Upper lobe of right lung (tissue), 1 donor: ENCODE measurements at regions not wholly inside any gene's neighbourhood (a gene's known extent, or its start where the extent isn't known, plus 50 kb on each side); places are given as distances from the start of the nearest gene placed in this dataset.

Experiments
- ATAC-seq: fragments of 200-7000 bp; cut with Tn5 transposase; one replicate; pipeline ENCODE4 v1.9.1; 2020; ENCODE audit warnings: mild to moderate bottlenecking, moderate library complexity
- DNase-seq: peaks from one replicate; pipeline ENCODE4 v3.0.0-alpha.2; 2020
- H3K27ac ChIP-seq: fragments of 200-600 bp; one replicate; pipeline ENCODE4 v1.8.0; 2022
- H3K27me3 ChIP-seq: fragments of 200-600 bp; one replicate; pipeline ENCODE4 v1.8.0; 2022; ENCODE audit warnings: mild to moderate bottlenecking
- H3K36me3 ChIP-seq: fragments of 200-600 bp; one replicate; pipeline ENCODE4 v1.8.0; 2022
- H3K4me1 ChIP-seq: fragments of 200-600 bp; one replicate; pipeline ENCODE4 v1.8.0; 2022
- H3K4me3 ChIP-seq: fragments of 200-600 bp; one replicate; pipeline ENCODE4 v1.8.0; 2022; ENCODE audit warnings: mild to moderate bottlenecking
- H3K9me3 ChIP-seq: fragments of 200-600 bp; one replicate; pipeline ENCODE4 v1.8.0; 2022
- CTCF ChIP-seq: fragments of 200-600 bp; IDR thresholded peaks from one replicate; pipeline ENCODE4 v1.8.0; 2022; ENCODE audit warnings: antibody characterized with exemption
- intact Hi-C: fragments of 100-400 bp; cut with DNase I; formaldehyde crosslinking; loops from one replicate; pipeline ENCODE4 v1.11.0; 2022
- donor health status: DM: no; HTN: yes; CAD: no; lungs with severe emphysema.

DNA sequence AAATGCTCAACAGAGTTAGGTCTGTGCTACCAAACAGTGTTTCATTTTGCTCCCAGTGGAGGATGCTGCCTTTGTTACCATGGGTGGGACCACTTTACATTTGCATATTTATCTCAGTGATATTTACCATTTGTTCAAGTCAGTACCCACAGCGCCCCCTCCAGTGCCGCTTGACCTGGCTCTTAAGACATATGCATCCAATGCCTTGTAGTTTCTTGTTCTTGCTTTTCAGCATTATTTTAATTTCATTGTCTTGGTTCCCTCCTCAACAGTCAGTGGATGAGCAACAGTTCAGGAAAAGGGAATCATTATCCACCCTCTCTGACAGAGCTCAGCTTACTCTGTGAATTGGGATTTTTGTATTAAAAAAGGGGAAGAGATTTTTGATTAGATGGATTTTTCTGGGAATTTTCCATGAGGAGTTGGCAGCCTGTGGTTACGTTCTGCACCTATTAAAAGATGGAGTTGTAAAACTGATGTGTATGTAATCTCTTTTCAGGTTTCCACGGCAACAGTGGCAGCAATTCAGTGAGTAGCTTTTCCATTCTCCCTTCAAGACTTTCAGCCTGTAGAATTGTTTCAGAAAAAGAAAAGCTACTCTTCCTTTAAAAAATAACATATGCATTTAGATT is 240.5 kb upstream of the DAAM1 start:
- no peaks in the 10 kb centered on the region for H3K9me3 ChIP-seq
- no peak overlapping the region for H3K4me3 ChIP-seq
- H3K36me3 ChIP-seq, result no peaks in the 10 kb centered on the region
- no peaks in the 10 kb centered on the region for H3K27me3 ChIP-seq
- intact Hi-C loops, result no loop called here
- TF ChIP-seq CTCF, result no peak
- no peak overlapping the region for H3K27ac ChIP-seq
- H3K4me1 ChIP-seq, result no peaks in the 10 kb centered on the region
- ATAC-seq (no peak), DNase-seq (no peak)

DNA sequence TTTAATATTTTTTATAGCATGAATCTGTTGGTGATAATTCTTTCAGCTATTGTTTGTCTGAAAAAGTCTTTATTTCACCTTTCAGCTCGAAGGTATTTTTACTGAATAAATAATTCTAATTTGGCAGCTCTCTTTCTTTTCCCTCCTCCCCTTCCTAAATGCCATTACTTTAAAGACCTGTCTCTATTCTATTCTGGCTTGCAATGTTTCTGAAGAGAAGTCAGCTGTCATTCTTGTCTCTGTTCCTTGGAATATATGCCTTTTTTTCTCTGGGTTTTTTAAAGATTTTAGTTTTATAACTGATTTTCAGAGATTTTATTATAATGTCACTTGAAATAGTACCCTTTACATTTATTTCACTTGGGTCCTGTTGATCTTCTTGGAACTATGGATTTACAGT is 237.9 kb upstream of the DAAM1 start:
- no peak for TF ChIP-seq CTCF
- intact Hi-C loops, result no loop called here
- no peaks in the 10 kb centered on the region for H3K4me1 ChIP-seq
- DNase-seq, result no peak
- no peak overlapping the region for H3K27ac ChIP-seq
- no peak for ATAC-seq
- H3K9me3 ChIP-seq, result no peaks in the 10 kb centered on the region
- H3K27me3 ChIP-seq, result no peaks in the 10 kb centered on the region
- no peaks in the 10 kb centered on the region for H3K36me3 ChIP-seq
- H3K4me3 ChIP-seq, result no peak overlapping the region

DNA sequence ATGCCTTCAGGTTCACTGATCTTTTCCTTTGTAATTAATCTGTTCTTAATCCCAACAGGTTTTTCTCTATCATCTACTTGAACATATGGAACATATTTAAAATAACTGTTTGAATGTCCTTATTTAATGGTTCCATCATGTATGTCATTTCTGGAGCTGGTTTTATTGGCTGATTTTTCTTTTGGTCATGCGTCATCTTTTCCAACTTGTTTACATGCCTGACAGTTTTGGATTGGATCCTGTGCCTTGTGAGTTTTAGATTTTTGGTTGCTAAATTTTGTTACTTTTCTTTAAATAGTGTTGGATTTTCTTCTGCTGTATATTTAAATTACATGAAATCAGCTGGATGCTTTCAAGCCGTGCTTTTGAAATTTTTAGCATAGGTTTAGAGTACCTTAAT is 237.3 kb upstream of the DAAM1 start:
- Histone ChIP-seq H3K27me3 (no peaks in the 10 kb centered on the region), H3K27ac (no peak overlapping the region), H3K9me3 (no peaks in the 10 kb centered on the region), H3K4me1 (no peaks in the 10 kb centered on the region), H3K36me3 (no peaks in the 10 kb centered on the region), H3K4me3 (no peak overlapping the region)
- intact Hi-C loops, result no loop called here
- DNase-seq (no peak), ATAC-seq (no peak)
- TF ChIP-seq CTCF, result no peak

- no peak for TF ChIP-seq CTCF
- Histone ChIP-seq H3K27ac (no peak overlapping the region), H3K9me3 (no peaks in the 10 kb centered on the region), H3K36me3 (no peaks in the 10 kb centered on the region), H3K4me3 (no peak overlapping the region), H3K4me1 (no peaks in the 10 kb centered on the region), H3K27me3 (no peaks in the 10 kb centered on the region)
- DNase-seq, result no peak
- intact Hi-C loops, result no loop called here
- no peak for ATAC-seq
These were observed 234.4 kb upstream of the DAAM1 start for GRCh38 chr14:58954052-58954451.

GRCh38 chr14:58954901-58955861 is 233.3 kb upstream of the DAAM1 start:
- intact Hi-C loops, result no loop called here
- Histone ChIP-seq H3K36me3 (no peaks in the 10 kb centered on the region), H3K4me1 (no peaks in the 10 kb centered on the region), H3K27ac (peak overlapping the region; percentile 12), H3K9me3 (no peaks in the 10 kb centered on the region), H3K27me3 (no peaks in the 10 kb centered on the region), H3K4me3 (no peak overlapping the region)
- TF ChIP-seq CTCF, result no peak
- DNase-seq (no peak), ATAC-seq (no peak)
